Sigmoid colon (tissue), 6 donors: ENCODE measurements at regions not wholly inside any gene's neighbourhood (a gene's known extent, or its start where the extent isn't known, plus 50 kb on each side); places are given as distances from the start of the nearest gene placed in this dataset.
A peak's percentile ranks its signal among the peaks of the same experiment; 100 is the strongest.

Experiments
- DNase-seq: peaks from one replicate; pipeline ENCODE4 v3.0.0-alpha.2; 2019
- H3K27ac ChIP-seq, 4 donors: fragments of 200-600 bp; sonication (generic); one replicate each; pipeline ENCODE4 v1.5.1; 2016 to 2019; ENCODE audit warnings: mild to moderate bottlenecking in 1 of 4
- H3K27me3 ChIP-seq, 3 donors: fragments of 200-600 bp; sonication (generic); one replicate each; pipeline ENCODE4 v1.5.1; 2019; ENCODE audit warnings: mild to moderate bottlenecking in 1 of 3
- H3K36me3 ChIP-seq, 4 donors: fragments of 200-600 bp; sonication (generic); one replicate each; pipeline ENCODE4 v1.5.1; 2016 to 2019
- H3K4me1 ChIP-seq, 4 donors: fragments of 200-600 bp; sonication (generic); one replicate each; pipeline ENCODE4 v1.5.1; 2017 to 2019
- H3K4me3 ChIP-seq, 4 donors: fragments of 200-600 bp; sonication (generic); one replicate each; pipeline ENCODE4 v1.5.1; 2017 to 2019; ENCODE audit warnings: mild to moderate bottlenecking in 2 of 4, moderate library complexity in 1 of 4
- H3K9me3 ChIP-seq, 4 donors: fragments of 200-600 bp in 3 of 4; sonication (generic) in 3 of 4; one replicate each; pipeline versions ENCODE4 v1.5.1 to v1.6.1; 2013 to 2019
- CTCF ChIP-seq, 4 experiments: fragments of 450-650 bp in 3 of 4; fragments of 200-600 bp in 1 of 4; IDR thresholded peaks; one replicate each; pipeline ENCODE4 v1.5.1; 2016 to 2019; ENCODE audit warnings: antibody characterized with exemption in 4 of 4, mild to moderate bottlenecking in 3 of 4, moderate library complexity in 2 of 4
- EP300 ChIP-seq, 4 donors: sonication (generic); formaldehyde crosslinking; IDR thresholded peaks; one replicate each; pipeline ENCODE4 v1.6.1; 2017; ENCODE audit warnings: antibody characterized with exemption in 4 of 4
- POLR2A ChIP-seq, 2 donors: fragments of 450-650 bp; IDR thresholded peaks; one replicate each; pipeline ENCODE4 v1.6.1; 2016; ENCODE audit warnings: antibody characterized with exemption in 2 of 2, mild to moderate bottlenecking in 2 of 2, moderate library complexity in 2 of 2
- POLR2AphosphoS5 ChIP-seq, 4 donors: sonication (generic); formaldehyde crosslinking; IDR thresholded peaks; one replicate each; pipeline ENCODE4 v1.6.1; 2017; ENCODE audit warnings: antibody characterized with exemption in 4 of 4
- WGBS, 2 donors: extraction: QIAGEN DNeasy Blood & Tissue Kit; methylation state at CpG; one replicate each; pipeline ENCODE4 v1.1.7; 2013; 5-methylcytosine and 5-hydroxymethylcytosine counted together
- intact Hi-C: fragments of 100-400 bp; cut with DNase I; formaldehyde crosslinking; loops from one replicate; pipeline ENCODE4 v1.15.1; 2023
- donor health status: healthy with polysubstance abuse.
- donor health status: healthy.

- Histone ChIP-seq H3K4me1 (peaks cover 0 to 12% (median 11%) of the 10 kb centered on the region in 4 donors), H3K9me3 (no peaks in the 10 kb centered on the region), H3K4me3 (peak overlapping the region in 3 of 4 donors; percentile 42 to 55 (median 54)), H3K27me3 (peaks cover 0 to 35% (median 4%) of the 10 kb centered on the region in 3 donors), H3K27ac (no peak overlapping the region), H3K36me3 (no peaks in the 10 kb centered on the region)
- TF ChIP-seq CTCF (IDR thresholded peaks at IDR 0.05) (no peak), POLR2AphosphoS5 (IDR thresholded peaks at IDR 0.05) (no peak), EP300 (IDR thresholded peaks at IDR 0.05) (no peak), POLR2A (IDR thresholded peaks at IDR 0.05) (no peak)
- intact Hi-C loops = no loop called here
- DNase-seq = no peak
- WGBS, 2 donors = 2 to 5% methylated on average over 18 of the region's 18 CpGs
Measured at GRCh38 chr4:82043809-82044137, 330.0 kb downstream of the HNRNPD start.

- 8 to 26% methylated on average over 12 of the region's 12 CpGs for WGBS, 2 donors
- Histone ChIP-seq H3K36me3 (no peaks in the 10 kb centered on the region), H3K4me1 (peaks cover 0 to 12% (median 11%) of the 10 kb centered on the region in 4 donors), H3K9me3 (no peaks in the 10 kb centered on the region), H3K27me3 (peaks cover 0 to 35% (median 4%) of the 10 kb centered on the region in 3 donors), H3K4me3 (peak overlapping the region in 1 of 4 donors; percentile 54), H3K27ac (no peak overlapping the region)
- TF ChIP-seq POLR2AphosphoS5 (IDR thresholded peaks at IDR 0.05) = no peak
- TF ChIP-seq CTCF (IDR thresholded peaks at IDR 0.05) = no peak
- no peak for TF ChIP-seq POLR2A (IDR thresholded peaks at IDR 0.05)
- TF ChIP-seq EP300 (IDR thresholded peaks at IDR 0.05) = no peak
- DNase-seq = no peak
- intact Hi-C loops = no loop called here
Measured at GRCh38 chr4:82043081-82043808, 330.5 kb downstream of the HNRNPD start.

GRCh38 chr4:82042042-82042441 lies 331.7 kb downstream of the HNRNPD start:
- TF ChIP-seq POLR2AphosphoS5 (IDR thresholded peaks at IDR 0.05) (no peak), EP300 (IDR thresholded peaks at IDR 0.05) (no peak), CTCF (IDR thresholded peaks at IDR 0.05) (no peak), POLR2A (IDR thresholded peaks at IDR 0.05) (no peak)
- Histone ChIP-seq H3K27ac (no peak overlapping the region), H3K27me3 (peaks cover 0 to 35% (median 4%) of the 10 kb centered on the region in 3 donors), H3K4me3 (no peak overlapping the region), H3K9me3 (no peaks in the 10 kb centered on the region), H3K36me3 (no peaks in the 10 kb centered on the region), H3K4me1 (peaks cover 0 to 12% (median 11%) of the 10 kb centered on the region in 4 donors)
- intact Hi-C loops = no loop called here
- DNase-seq = no peak
- WGBS, 2 donors = 83 to 90% methylated on average over 3 of the region's 3 CpGs

- no peak for TF ChIP-seq POLR2AphosphoS5 (IDR thresholded peaks at IDR 0.05)
- TF ChIP-seq POLR2A (IDR thresholded peaks at IDR 0.05) = no peak
- TF ChIP-seq CTCF (IDR thresholded peaks at IDR 0.05) = no peak
- no peak for TF ChIP-seq EP300 (IDR thresholded peaks at IDR 0.05)
- 33 to 50% methylated on average over 2 of the region's 2 CpGs for WGBS, 2 donors
- H3K4me1 ChIP-seq = peaks cover 0 to 6% (median 4%) of the 10 kb centered on the region in 4 donors
- intact Hi-C loops = no loop called here
- DNase-seq = no peak
- H3K36me3 ChIP-seq = no peaks in the 10 kb centered on the region
- H3K4me3 ChIP-seq = no peak overlapping the region
- no peaks in the 10 kb centered on the region for H3K9me3 ChIP-seq
- H3K27me3 ChIP-seq = peaks cover 0 to 16% (median 4%) of the 10 kb centered on the region in 3 donors
- no peak overlapping the region for H3K27ac ChIP-seq
Measured at GRCh38 chr4:82038936-82039335, 334.9 kb downstream of the HNRNPD start.

GRCh38 chr4:82036181-82036580 lies 337.6 kb downstream of the HNRNPD start:
- no peaks in the 10 kb centered on the region for H3K36me3 ChIP-seq
- TF ChIP-seq EP300 (IDR thresholded peaks at IDR 0.05) (no peak), POLR2A (IDR thresholded peaks at IDR 0.05) (no peak)
- H3K27ac ChIP-seq = no peak overlapping the region
- no peaks in the 10 kb centered on the region for H3K9me3 ChIP-seq
- H3K4me1 ChIP-seq = no peaks in the 10 kb centered on the region
- intact Hi-C loops = no loop called here
- H3K27me3 ChIP-seq = no peaks in the 10 kb centered on the region
- H3K4me3 ChIP-seq = no peak overlapping the region
- 43 to 45% methylated on average over 1 of the region's 1 CpG for WGBS, 2 donors
- DNase-seq = no peak
